ENCODE measurements at regions not wholly inside any gene's neighbourhood (a gene's known extent, or its start where the extent isn't known, plus 50 kb on each side); places are given as distances from the start of the nearest gene placed in this dataset.

GRCh38 chr4:93982255-93982654 lies 153.7 kb downstream of the ATOH1 start:
- TF ChIP-seq CTCF (IDR thresholded peaks at IDR 0.05; ENCODE audit: low read length) (no peak), EZH2 (IDR thresholded peaks at IDR 0.05; ENCODE audit: borderline replicate concordance, low read length) (no peak)

Data from OCI-LY1 (cell line).